A549 (cell line): ENCODE measurements at regions not wholly inside any gene's neighbourhood (a gene's known extent, or its start where the extent isn't known, plus 50 kb on each side); places are given as distances from the start of the nearest gene placed in this dataset.

Experiments
- CEBPB ChIP-seq, 2 experiments: fragments of >200 bp in 1 of 2; sonication (Bioruptor Twin) in 1 of 2; formaldehyde crosslinking in 1 of 2; IDR thresholded peaks; 2 replicates each; pipeline ENCODE4 v1.6.1; 2012 to 2016
- CHD2 ChIP-seq: fragments of 150-350 bp; IDR thresholded peaks from 2 replicates; pipeline ENCODE4 v1.6.1; 2014; ENCODE audit warnings: low read length; ENCODE audit not compliant: partially characterized antibody
- CTCF ChIP-seq: fragments of >200 bp; sonication (Bioruptor Twin); formaldehyde crosslinking; IDR thresholded peaks from 3 replicates; pipeline ENCODE4 v1.5.1; 2016
- ELK1 ChIP-seq: fragments of 150-350 bp; IDR thresholded peaks from 2 replicates; pipeline ENCODE4 v1.6.1; 2014; ENCODE audit warnings: low read depth, mild to moderate bottlenecking, low read length
- HES2 ChIP-seq: fragments of >200 bp; sonication (Bioruptor Twin); formaldehyde crosslinking; IDR thresholded peaks from 2 replicates; pipeline ENCODE4 v1.6.1; 2016
- HEYL ChIP-seq: fragments of 250-450 bp; sonication (Bioruptor Pico); IDR thresholded peaks from 2 replicates; pipeline ENCODE4 v1.8.0; 2021; ENCODE audit warnings: mild to moderate bottlenecking, moderate library complexity
- HOXA7 ChIP-seq: fragments of 250-450 bp; sonication (Bioruptor Pico); IDR thresholded peaks from 2 replicates; pipeline ENCODE4 v1.5.0; 2020; ENCODE audit warnings: mild to moderate bottlenecking, moderate library complexity
- MAX ChIP-seq: IDR thresholded peaks from 2 replicates; pipeline ENCODE4 v1.6.1; 2012
- PHF8 ChIP-seq: fragments of 200-600 bp; sonication (generic); IDR thresholded peaks from 2 replicates; pipeline ENCODE4 v1.6.1; 2016; ENCODE audit warnings: low read depth, mild to moderate bottlenecking, antibody characterized with exemption, moderate library complexity, borderline replicate concordance
- POLR2A ChIP-seq: IDR thresholded peaks from 2 replicates; pipeline ENCODE4 v1.6.1; 2012; ENCODE audit warnings: mild to moderate bottlenecking, low read length
- RFX5 ChIP-seq: fragments of 450-650 bp; IDR thresholded peaks from 2 replicates; pipeline ENCODE4 v1.7.1; 2014; ENCODE audit warnings: antibody characterized with exemption, mild to moderate bottlenecking, moderate library complexity
- USF2 ChIP-seq: fragments of 450-650 bp; IDR thresholded peaks from 2 replicates; pipeline ENCODE4 v1.6.1; 2014; ENCODE audit warnings: antibody characterized with exemption

- no peak for TF ChIP-seq HES2
- no peak for TF ChIP-seq CTCF
- TF ChIP-seq CHD2 = no peak
- no peak for TF ChIP-seq PHF8
- TF ChIP-seq HOXA7 (CRISPR knock-in tag) = no peak
- TF ChIP-seq CEBPB (IDR thresholded peaks at IDR 0.05) = no peak
- no peak for TF ChIP-seq POLR2A
- no peak for TF ChIP-seq MAX
- TF ChIP-seq RFX5 = no peak
- no peak for TF ChIP-seq ELK1
- TF ChIP-seq USF2 = no peak
- no peak for TF ChIP-seq HEYL
These were observed 342.4 kb upstream of the KCNMB2 start for GRCh38 chr3:178193846-178194245.
